ENCODE measurements at regions not wholly inside any gene's neighbourhood (a gene's known extent, or its start where the extent isn't known, plus 50 kb on each side); places are given as distances from the start of the nearest gene placed in this dataset.
"Not testable (repeated sequence)": the region's sequence is repeated elsewhere in the genome, so short reads cannot be mapped to it uniquely, and the experiment has no call there.

GRCh38 chr12:24664161-24664880, 284.6 kb downstream of the BCAT1 start:
- no peak for DNase-seq

GRCh38 chr12:24661657-24662096, 287.2 kb downstream of the BCAT1 start:
- DNase-seq = peak; percentile 11

- no peak for DNase-seq
These were observed 289.9 kb downstream of the BCAT1 start for GRCh38 chr12:24659016-24659415.

- not testable (repeated sequence) for DNase-seq
These were observed 294.6 kb downstream of the BCAT1 start for GRCh38 chr12:24654344-24654743.

- DNase-seq = no peak
These were observed 299.3 kb downstream of the BCAT1 start for GRCh38 chr12:24649634-24650033.

GRCh38 chr12:24649209-24649608, 299.7 kb downstream of the BCAT1 start:
- no peak for DNase-seq

- no peak for DNase-seq
These were observed 303.6 kb downstream of the BCAT1 start for GRCh38 chr12:24645254-24645653.

GRCh38 chr12:24643120-24644119, 305.5 kb downstream of the BCAT1 start:
- DNase-seq = no peak

GRCh38 chr12:24639641-24640040, 309.3 kb downstream of the BCAT1 start:
- DNase-seq = no peak

- DNase-seq = no peak
These were observed 316.4 kb downstream of the BCAT1 start for GRCh38 chr12:24632466-24632865.

- no peak for DNase-seq
These were observed 317.1 kb downstream of the BCAT1 start for GRCh38 chr12:24631676-24632426.

- no peak for DNase-seq
These were observed 318.0 kb downstream of the BCAT1 start for GRCh38 chr12:24630856-24631255.

GRCh38 chr12:24630446-24630845, 318.5 kb downstream of the BCAT1 start:
- DNase-seq = no peak

GRCh38 chr12:24625103-24625502, 323.8 kb downstream of the BCAT1 start:
- no peak for DNase-seq

- DNase-seq = not testable (repeated sequence)
These were observed 328.9 kb downstream of the BCAT1 start for GRCh38 chr12:24619954-24620353.

GRCh38 chr12:24617471-24617870, 331.4 kb downstream of the BCAT1 start:
- peak; percentile 17 for DNase-seq

- no peak for DNase-seq
These were observed 332.9 kb downstream of the BCAT1 start for GRCh38 chr12:24615967-24616411.

GRCh38 chr12:24608637-24609285, 340.1 kb downstream of the BCAT1 start:
- no peak for DNase-seq

GRCh38 chr12:24608108-24608507, 340.8 kb downstream of the BCAT1 start:
- DNase-seq = no peak

- DNase-seq = no peak
These were observed 343.0 kb downstream of the BCAT1 start for GRCh38 chr12:24605916-24606315.

GRCh38 chr12:24605466-24605865, 343.4 kb downstream of the BCAT1 start:
- no peak for DNase-seq

GRCh38 chr12:24603371-24603770, 345.5 kb downstream of the BCAT1 start:
- DNase-seq = no peak
